AG04450 (cell line): ENCODE measurements at regions not wholly inside any gene's neighbourhood (a gene's known extent, or its start where the extent isn't known, plus 50 kb on each side); places are given as distances from the start of the nearest gene placed in this dataset.

Source experiments
- CTCF ChIA-PET: fragments of 300-600, 350-600 bp; formaldehyde crosslinking; extraction: SDS; loops from one replicate; lab custom pipeline; 2022; ENCODE audit warnings: antibody characterized with exemption, inconsistent platforms; lab: Charles Lee
- POLR2A ChIA-PET: fragments of 350-600 bp; formaldehyde crosslinking; extraction: SDS; loops from one replicate; lab custom pipeline; 2021; ENCODE audit warnings: antibody characterized with exemption, inconsistent platforms; lab: Yijun Ruan, JAX
- DNase-seq: peaks from one replicate; pipeline ENCODE4 v3.0.0-alpha.2; 2011; ENCODE audit warnings: low read depth, low spot score
- H3K27ac ChIP-seq: one replicate; pipeline ENCODE4 v1.5.1; 2012; ENCODE audit warnings: low read depth, low read length, control low read depth
- H3K27me3 ChIP-seq: one replicate; pipeline ENCODE4 v1.6.0; 2012; ENCODE audit warnings: low read length; ENCODE audit not compliant: control insufficient read depth, insufficient read depth
- H3K4me3 ChIP-seq: 2 replicates; pipeline ENCODE4 v1.5.1; 2011; ENCODE audit warnings: mild to moderate bottlenecking, low read depth, low read length, control low read depth
- H3K9me3 ChIP-seq: 2 replicates; pipeline ENCODE4 v1.5.1; 2012; ENCODE audit warnings: low read length; ENCODE audit not compliant: control insufficient read depth, insufficient read depth
- TF ChIP-seq, protein P1 (sequence below): IDR thresholded peaks from 2 replicates; pipeline ENCODE4 v1.5.1; 2011; ENCODE audit warnings: low read depth, low read length, control low read depth, inconsistent platforms

- Histone ChIP-seq H3K4me3 (no peak overlapping the region), H3K27me3 (no peaks in the 10 kb centered on the region), H3K27ac (no peak overlapping the region), H3K9me3 (no peaks in the 10 kb centered on the region)
- POLR2A ChIA-PET, result no interaction called here
- no peak for DNase-seq
- CTCF ChIA-PET, result interaction anchor here (0.8 to 1.6 kb wide), 2 partner anchors 22 to 46 kb away, joined by 3 to 5 read pairs; no protein-coding TSS in a partner anchor
- TF ChIP-seq, protein P1, sequence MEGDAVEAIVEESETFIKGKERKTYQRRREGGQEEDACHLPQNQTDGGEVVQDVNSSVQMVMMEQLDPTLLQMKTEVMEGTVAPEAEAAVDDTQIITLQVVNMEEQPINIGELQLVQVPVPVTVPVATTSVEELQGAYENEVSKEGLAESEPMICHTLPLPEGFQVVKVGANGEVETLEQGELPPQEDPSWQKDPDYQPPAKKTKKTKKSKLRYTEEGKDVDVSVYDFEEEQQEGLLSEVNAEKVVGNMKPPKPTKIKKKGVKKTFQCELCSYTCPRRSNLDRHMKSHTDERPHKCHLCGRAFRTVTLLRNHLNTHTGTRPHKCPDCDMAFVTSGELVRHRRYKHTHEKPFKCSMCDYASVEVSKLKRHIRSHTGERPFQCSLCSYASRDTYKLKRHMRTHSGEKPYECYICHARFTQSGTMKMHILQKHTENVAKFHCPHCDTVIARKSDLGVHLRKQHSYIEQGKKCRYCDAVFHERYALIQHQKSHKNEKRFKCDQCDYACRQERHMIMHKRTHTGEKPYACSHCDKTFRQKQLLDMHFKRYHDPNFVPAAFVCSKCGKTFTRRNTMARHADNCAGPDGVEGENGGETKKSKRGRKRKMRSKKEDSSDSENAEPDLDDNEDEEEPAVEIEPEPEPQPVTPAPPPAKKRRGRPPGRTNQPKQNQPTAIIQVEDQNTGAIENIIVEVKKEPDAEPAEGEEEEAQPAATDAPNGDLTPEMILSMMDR, result no peak
These were observed 361.6 kb downstream of the TMEM135 start for GRCh38 chr11:87399341-87399740.

- Histone ChIP-seq H3K9me3 (no peaks in the 10 kb centered on the region), H3K27me3 (no peaks in the 10 kb centered on the region), H3K4me3 (no peak overlapping the region), H3K27ac (no peak overlapping the region)
- ChIA-PET POLR2A (no interaction called here), CTCF (interaction anchor here (0.8 to 1.6 kb wide), 2 partner anchors 23 to 46 kb away, joined by 3 to 5 read pairs; no protein-coding TSS in a partner anchor)
- no peak for DNase-seq
- TF ChIP-seq, protein P1, result no peak
These were observed 361.2 kb downstream of the TMEM135 start for GRCh38 chr11:87398931-87399330.

DNA sequence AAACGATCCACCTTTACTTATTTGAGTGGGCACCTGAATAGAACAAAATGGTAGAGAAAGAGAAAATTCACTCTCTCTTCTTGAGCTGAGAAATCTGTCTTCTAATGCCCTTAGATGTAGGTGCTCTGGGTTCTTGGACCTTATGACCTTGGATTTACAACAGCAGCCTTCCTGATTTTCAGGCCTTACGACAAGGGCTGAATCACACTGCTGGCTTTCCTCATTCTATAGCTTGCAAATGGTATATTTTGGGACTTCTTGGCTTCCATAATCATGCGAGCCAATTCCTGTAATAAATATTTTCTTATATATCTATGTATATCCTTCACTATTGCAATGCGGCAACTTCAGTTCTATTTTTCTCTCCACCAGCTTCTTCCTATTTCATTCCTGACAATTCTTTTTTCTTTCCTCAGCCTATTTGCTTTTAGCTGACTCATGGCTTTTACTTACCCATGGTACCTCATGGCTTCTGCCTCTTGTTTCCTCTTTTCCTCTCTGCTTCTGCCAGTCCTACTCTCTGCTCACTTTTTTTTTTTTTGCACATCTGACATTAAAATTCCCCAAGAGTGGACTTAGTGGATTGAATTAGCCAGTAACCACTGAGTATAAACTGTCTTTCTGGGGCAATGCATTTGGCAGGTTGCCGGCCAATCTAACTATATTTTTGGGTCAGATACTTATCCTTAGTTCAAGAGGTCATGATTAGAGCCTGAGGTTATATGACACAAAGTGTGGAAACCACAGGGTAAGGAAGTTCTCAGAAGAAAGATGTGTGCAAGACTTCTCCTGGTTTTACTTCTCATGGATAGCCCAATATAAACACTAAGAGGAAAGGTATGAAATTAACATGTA, 359.5 kb downstream of the TMEM135 start:
- Histone ChIP-seq H3K27ac (no peak overlapping the region), H3K4me3 (no peak overlapping the region), H3K27me3 (no peaks in the 10 kb centered on the region), H3K9me3 (no peaks in the 10 kb centered on the region)
- TF ChIP-seq, protein P1, result no peak
- DNase-seq, result no peak
- CTCF ChIA-PET, result interaction anchor here (0.6 to 1.0 kb wide), 2 partner anchors 24 to 458 kb away, joined by 3 to 5 read pairs; no protein-coding TSS in a partner anchor
- POLR2A ChIA-PET, result no interaction called here

DNA sequence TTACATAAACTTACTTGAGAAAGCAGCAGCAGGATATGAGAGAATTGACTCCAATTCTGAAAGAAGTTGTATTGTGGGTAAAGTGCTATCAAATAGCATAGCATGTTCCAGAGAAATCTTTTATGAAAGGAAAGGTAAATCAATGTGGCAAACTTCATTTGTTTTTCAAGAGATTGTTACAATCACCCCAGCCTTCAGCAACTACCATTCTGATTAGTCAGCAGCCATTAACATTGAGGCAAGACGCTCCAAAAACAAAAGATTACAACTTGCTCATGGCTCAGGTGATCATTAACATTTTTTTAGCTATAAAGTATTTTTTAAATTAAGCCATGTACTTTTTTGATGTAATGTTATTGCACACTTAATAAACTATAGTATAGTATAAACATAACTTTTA, 357.2 kb downstream of the TMEM135 start:
- Histone ChIP-seq H3K27me3 (no peaks in the 10 kb centered on the region), H3K4me3 (no peak overlapping the region), H3K27ac (no peak overlapping the region), H3K9me3 (no peaks in the 10 kb centered on the region)
- TF ChIP-seq, protein P1, result no peak
- CTCF ChIA-PET, result no interaction called here
- POLR2A ChIA-PET, result no interaction called here
- no peak for DNase-seq

GRCh38 chr11:87392665-87393064, 354.9 kb downstream of the TMEM135 start:
- ChIA-PET CTCF (no interaction called here), POLR2A (no interaction called here)
- no peak overlapping the region for H3K4me3 ChIP-seq
- no peak for DNase-seq
- H3K27me3 ChIP-seq, result no peaks in the 10 kb centered on the region
- H3K27ac ChIP-seq, result no peak overlapping the region
- H3K9me3 ChIP-seq, result no peaks in the 10 kb centered on the region
- TF ChIP-seq, protein P1, result no peak
